ENCODE measurements at regions not wholly inside any gene's neighbourhood (a gene's known extent, or its start where the extent isn't known, plus 50 kb on each side); places are given as distances from the start of the nearest gene placed in this dataset.
"Not testable (repeated sequence)": the region's sequence is repeated elsewhere in the genome, so short reads cannot be mapped to it uniquely, and the experiment has no call there.

- no peak for DNase-seq (ENCODE audit: low read depth)
These were observed 185.3 kb upstream of the PWP1 start for GRCh38 chr12:107500307-107500706.

DNA sequence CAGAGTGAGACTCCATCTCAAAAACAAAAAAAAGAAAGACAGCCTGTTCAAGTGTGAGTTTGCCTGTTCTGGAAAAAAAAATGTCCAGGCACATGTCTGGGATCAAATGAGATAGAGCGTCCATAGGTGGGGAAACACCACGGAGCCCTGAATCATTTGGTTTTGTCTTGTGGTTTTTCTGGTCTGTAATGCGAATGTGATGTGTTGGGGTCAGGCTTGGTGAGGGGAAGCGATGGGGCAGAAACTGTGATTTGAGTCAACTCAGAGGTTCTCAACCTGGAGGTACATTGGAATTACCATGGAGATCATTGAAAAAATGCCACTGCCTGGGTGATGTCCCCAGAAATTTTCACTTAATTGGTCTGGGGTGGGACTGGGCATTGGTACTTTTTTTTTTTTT is 183.9 kb upstream of the PWP1 start:
- DNase-seq (ENCODE audit: low read depth): no peak

- DNase-seq (ENCODE audit: low read depth): no peak
These were observed 182.3 kb upstream of the PWP1 start for GRCh38 chr12:107503129-107503855.

- DNase-seq (ENCODE audit: low read depth): no peak
These were observed 181.4 kb upstream of the PWP1 start for GRCh38 chr12:107503887-107504885.

GRCh38 chr12:107509421-107509820 is 176.2 kb upstream of the PWP1 start:
- no peak for DNase-seq (ENCODE audit: low read depth)

DNA sequence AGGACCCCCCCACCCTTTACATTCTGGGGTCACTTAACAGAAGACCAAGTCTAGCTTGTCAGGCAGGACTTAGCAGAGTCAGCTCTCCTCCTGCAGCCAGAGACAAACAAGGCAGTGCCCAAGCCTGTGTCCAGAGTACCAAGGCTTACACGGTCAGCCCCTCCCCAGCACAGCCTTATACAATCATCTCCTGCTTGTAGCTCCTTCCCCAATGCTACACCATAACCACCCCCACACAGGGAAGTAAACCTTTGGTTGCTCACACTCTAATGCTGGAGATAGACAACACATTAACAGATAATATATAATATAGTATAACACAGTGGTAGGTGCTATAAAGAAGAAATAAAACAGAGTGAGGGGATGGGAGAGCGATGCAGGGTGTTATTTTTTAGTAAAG is 175.4 kb upstream of the PWP1 start:
- no peak for DNase-seq (ENCODE audit: low read depth)

DNA sequence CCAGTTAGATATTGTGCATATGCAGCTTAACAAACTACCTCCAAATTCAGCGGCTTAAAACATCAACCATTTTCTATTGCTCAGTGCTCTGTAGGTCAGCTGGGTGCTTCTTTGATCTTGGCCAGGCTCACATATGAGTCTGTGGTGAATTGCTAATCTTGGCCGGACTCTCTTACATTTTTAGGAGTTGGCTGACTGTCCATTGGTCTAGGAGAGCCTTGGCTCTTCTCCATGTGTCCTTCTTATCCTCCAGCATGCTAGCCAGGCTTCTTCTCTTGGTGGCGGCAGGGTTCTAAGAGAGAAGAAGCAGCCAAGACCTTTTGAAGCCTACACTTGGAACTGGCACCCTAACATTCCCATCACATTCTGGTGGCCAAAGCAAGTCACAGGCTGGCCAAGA is 174.3 kb upstream of the PWP1 start:
- peak; percentile 59 for DNase-seq (ENCODE audit: low read depth)

- peak; percentile 32 for DNase-seq (ENCODE audit: low read depth)
These were observed 173.2 kb upstream of the PWP1 start for GRCh38 chr12:107512391-107512790.

GRCh38 chr12:107513184-107513583 is 172.4 kb upstream of the PWP1 start:
- DNase-seq (ENCODE audit: low read depth): no peak

- no peak for DNase-seq (ENCODE audit: low read depth)
These were observed 171.8 kb upstream of the PWP1 start for GRCh38 chr12:107513636-107514400.

DNA sequence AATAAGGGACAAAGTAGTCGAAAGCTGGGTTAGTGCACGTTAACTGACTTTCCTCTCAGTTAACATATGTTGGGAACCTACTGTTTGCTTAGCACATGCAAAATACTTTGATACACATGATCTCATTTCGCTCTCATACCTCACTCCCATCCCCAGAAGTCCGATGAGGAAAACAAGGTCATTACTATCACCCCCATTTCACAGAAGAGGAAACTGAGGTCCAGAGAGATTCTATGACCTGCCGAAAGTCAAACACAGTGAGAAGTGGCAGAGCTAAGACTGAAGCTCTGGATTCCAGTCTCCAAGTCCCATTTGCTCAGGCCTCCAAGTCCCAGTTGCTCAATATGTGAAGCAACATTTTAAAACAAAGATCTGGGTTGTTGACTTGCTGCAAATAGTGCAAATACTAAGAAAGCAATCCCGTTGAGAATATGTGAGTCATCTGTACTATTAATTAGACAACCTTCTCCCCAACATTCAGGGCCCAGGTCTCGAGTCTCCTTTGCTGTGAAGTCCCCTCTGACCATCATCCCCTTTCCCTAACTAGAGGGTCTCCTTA is 170.6 kb upstream of the PWP1 start:
- DNase-seq (ENCODE audit: low read depth): peak; percentile 92

GRCh38 chr12:107515446-107515958 is 170.1 kb upstream of the PWP1 start:
- peak; percentile 97 for DNase-seq (ENCODE audit: low read depth)

GRCh38 chr12:107517816-107518215 is 167.8 kb upstream of the PWP1 start:
- not testable (repeated sequence) for DNase-seq (ENCODE audit: low read depth)

DNA sequence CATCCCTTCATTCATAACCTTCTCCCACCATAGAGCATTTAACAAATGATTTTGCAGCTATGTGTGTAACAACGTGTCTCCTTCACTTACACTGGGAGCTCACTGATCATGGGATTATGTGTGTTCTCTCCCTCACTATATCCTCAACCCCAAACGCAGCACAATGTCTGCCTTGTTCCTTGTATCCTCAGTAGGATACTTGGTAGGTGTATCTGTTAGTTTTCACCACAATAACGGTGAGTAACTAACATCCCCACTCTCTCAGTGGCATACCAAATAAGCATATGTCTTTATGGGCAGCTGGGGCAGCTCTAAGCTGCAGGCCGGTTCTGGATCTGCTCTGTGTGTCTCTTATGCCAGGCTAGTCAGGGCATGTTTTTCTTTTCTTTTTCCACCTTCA is 166.7 kb upstream of the PWP1 start:
- no peak for DNase-seq (ENCODE audit: low read depth)

GRCh38 chr12:107519906-107520859 is 165.4 kb upstream of the PWP1 start:
- no peak for DNase-seq (ENCODE audit: low read depth)

- DNase-seq (ENCODE audit: low read depth): no peak
These were observed 163.7 kb upstream of the PWP1 start for GRCh38 chr12:107521826-107522355.

GRCh38 chr12:107522692-107523477 is 162.7 kb upstream of the PWP1 start:
- no peak for DNase-seq (ENCODE audit: low read depth)

GRCh38 chr12:107523775-107524535 is 161.6 kb upstream of the PWP1 start:
- no peak for DNase-seq (ENCODE audit: low read depth)
